ENCODE measurements at regions not wholly inside any gene's neighbourhood (a gene's known extent, or its start where the extent isn't known, plus 50 kb on each side); places are given as distances from the start of the nearest gene placed in this dataset.

DNA sequence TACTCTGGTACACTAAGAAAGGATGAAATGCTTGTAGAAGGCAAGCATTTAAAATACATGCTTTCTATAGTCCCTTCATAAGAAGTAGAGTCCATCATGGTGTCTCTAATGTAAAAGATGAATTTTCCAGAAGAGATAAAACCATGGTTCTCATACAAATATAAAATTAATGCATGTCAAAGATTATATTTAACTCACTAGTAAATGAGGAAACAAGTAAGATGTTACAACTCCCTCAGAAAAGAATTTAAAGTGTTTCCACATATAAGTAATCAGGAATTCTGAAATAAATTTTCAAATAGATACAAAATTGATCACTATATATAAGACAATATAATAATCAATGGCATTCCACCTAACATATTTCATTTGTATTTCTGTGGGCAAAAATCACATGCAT is 570.3 kb upstream of the CCDC54 start:
- no peak for DNase-seq

DNA sequence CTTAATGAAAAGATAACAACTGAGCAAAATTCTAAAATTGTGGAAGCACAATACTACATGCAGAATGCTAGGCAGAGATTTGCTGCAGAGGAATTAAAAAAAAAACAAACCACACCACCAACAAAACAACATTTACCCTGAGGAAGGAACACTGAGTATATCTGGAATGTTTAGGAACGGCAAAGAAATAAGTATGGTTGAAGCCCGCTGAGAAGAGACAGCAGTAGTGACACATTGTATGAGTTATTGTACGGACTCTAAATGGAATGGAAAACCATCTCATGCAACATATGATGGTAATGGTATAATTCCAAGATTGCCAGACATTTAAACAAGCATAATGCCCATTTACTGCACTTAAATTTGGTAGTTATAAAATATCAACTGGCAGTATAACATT is 568.2 kb upstream of the CCDC54 start:
- no peak for DNase-seq

DNA sequence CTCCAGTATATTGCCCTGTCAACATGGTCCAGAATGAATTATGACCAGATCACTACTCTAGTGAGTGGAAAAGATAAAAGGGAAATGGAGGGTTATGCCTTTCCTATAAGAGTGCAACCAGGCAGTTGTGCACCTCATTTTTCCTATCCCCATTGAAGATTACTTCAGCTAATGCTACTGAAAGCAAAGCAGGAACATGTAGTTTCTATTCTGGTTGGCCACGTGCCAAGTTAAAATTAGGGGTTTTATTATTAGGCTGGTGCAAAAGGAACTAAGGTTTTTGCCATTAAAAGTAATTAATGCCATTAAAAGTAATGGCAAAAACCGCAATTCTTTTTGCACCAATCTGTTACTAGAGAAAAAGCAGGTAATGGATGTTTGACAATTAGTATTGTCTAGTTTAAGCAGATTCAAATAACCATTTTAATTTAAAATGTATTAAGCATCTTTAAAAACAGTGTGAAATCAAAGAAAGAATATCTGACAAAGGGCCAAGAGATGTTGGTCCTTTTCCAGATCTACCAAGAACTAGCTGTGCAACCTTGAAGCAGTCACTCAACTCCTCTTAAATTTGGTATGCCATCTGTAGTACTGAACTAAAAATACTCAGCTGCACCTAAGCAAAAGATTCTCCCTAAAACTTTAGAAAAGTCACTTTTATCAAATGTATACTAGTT is 567.5 kb upstream of the CCDC54 start:
- DNase-seq: peak; percentile 43

DNA sequence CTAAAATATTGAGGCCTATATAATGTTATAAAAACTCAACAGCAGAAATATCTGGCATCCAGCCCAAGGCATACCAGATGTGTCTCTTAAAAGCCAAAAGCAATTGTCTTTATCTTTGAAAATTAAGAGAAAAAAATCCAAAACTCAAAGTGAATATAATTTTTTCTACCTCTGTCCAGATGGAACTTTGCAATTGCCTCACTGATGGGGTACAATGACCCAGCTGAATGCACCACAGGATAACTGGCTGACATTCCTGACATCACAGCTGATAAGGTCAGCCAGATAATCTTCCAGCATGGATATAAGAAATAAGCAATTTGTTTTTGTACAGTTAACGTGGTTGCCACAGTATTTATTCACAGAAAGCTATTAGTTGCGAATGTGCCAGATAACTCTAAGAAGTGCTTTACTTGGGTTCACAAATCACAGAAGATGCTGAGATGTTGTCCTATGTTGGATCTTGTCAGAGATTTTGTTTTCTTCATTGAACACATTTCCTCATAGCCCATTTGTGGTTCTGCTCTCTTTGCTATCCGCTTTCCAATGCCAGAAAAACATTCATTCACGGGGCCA is 566.9 kb upstream of the CCDC54 start:
- peak; percentile 49 for DNase-seq

DNA sequence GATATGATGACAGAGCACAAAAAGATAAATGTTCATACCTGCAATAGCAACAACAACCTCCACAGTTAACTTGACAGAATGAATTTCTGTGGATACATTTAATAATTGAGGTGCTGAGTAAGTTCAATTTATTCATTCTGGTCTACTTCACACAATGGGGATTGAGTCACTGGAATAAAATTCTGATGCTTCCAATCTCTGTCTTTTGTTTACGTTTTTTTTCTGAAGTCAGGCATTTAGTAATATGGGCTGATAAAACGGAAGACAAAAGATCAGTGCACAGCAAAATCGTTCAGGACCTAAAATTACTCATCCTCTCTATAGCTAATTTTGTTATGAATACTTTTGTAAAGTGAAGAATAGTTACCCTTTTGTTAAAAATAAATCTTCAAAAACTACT is 565.9 kb upstream of the CCDC54 start:
- no peak for DNase-seq

DNA sequence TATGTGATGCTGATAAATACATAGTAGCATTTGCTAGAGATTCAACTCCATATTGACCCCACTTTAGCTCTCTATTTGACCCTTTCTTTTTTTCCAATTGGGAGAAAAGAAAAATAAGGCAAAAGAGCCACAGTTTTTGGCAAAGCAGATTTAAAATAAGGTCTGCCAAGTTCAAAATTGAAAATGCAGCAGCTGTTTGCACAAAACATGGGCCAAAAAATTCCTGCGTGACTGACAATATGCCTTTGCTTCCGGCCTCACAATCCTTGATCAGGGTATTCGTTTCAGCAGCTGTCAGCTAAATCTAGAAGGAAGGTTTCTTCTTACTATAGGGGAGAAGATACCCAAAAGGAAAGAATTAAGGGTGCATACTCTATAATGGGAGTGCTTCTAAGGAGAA is 563.5 kb upstream of the CCDC54 start:
- peak; percentile 84 for DNase-seq

DNA sequence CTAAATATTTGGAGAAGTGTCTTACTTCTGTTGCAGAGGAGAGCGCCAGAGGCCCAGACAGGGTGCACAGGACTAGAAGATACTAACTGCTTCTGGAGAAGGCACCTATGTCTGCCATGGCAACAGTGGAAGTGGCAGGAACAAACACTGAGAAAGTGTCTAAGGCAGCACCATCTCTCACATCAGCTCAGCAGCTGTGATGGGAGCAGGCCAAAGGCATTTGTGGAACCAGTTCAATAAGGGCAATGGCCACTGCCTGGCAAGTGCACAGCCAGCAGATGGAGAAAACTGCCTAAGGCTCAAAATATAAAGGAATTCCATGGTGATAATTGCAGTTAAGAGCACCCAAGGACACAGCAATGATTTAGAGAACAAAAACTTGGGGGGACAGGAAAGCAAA is 563.0 kb upstream of the CCDC54 start:
- DNase-seq: peak; percentile 84

DNA sequence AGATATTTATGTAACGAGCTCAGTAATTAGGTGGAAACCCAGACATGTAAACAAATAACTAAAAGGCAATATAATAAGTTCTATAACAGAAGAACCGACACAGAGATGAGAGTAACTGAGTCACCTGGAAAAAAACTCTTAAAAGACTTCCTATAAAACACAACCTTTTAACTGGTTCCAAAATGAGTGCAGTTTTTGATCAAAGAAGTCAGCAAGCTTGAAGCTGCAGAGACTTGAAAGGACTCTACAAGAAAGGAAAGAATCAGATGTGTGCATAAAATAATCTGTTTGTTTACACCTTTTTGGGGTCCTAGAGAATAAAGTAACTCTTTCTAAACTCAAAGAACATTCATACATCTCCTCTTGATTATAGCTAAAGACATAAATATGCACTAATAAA is 560.4 kb upstream of the CCDC54 start:
- DNase-seq: no peak

DNA sequence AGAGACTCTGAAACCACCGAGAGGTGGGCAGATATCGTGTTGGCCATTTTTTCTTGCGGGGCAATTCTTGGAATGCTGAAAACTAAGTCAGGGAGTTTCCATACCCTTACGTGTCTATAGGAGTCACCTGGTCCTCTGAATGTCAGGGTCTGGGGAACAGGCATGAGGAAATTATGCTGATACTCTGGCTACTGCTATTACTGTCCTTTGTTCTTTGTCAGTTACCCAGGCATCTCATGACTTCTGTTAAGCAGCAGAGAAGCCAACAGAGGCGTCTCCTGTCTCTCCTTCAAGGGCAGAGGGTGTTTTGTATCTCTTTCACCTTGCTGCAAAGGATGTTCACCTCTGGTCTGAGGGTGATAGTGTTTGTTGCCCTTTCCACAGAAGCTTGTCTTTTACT is 559.5 kb upstream of the CCDC54 start:
- DNase-seq: no peak

DNA sequence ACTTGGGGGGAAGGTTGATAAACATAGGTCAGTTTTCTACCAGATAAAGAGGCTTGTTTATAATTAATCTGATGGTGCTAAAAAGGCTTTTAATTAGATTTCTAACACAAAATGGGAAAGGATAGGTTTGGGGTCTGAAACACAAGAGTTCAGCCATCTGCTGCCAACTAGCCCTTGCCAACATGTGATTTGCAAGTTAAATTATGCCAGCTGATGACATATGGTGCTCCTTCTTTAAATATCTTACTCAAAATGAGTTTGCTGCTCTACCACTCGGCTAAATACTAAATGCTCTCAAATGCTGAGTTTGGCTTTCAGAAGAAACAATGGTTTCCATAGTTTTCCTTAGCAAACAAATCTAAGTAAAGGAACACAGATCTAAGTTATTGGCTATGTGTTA is 557.8 kb upstream of the CCDC54 start:
- peak; percentile 93 for DNase-seq

DNA sequence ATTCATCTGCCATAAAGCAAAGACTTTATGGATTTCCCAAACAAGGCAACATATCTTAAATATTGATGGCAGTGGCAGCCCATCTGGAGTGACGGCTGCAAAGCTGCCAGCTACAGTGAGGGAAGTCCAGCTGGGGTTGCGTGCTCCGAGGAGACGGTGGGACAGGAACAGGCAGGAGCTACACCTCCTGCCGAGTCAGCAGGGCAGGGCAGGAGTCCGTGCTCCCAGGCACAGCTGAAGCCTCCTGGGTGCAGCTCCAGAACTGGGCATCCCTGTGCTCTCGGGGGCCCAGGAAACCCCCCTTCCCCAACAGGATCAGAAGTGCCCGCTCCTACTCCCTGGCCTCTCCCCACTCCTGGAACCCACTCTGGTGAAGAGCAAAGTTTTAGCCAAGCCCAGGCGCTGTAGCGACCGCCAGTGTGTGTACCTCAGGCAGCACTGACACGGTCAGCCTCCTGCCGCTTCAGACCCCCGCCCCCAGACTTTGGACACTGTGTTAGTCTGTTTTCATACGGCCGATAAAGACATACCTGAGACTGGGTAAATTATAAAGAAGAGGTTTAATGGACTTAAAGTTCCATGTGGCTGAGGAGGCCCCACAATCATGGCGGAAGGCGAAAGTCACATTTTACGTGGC is 556.4 kb upstream of the CCDC54 start:
- no peak for DNase-seq

DNA sequence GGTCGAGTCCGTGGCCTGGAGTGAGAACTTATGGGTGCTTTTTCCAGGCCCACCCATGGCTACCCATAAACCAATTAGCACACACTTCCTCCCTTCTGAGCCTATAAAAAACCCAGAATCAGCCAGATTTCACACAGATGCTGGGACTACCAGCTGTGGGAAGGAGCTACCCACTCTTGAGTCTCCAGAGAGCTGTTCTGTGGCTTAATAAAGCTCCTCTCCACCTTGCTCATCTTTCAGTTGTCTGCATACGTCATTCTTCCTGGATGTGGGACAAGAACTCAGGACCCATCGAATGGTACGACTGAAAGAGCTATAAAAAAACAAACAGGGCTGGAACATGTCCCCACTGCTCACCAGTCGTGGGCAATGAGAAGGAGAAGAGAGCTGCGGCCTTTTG is 555.4 kb upstream of the CCDC54 start:
- DNase-seq: no peak

DNA sequence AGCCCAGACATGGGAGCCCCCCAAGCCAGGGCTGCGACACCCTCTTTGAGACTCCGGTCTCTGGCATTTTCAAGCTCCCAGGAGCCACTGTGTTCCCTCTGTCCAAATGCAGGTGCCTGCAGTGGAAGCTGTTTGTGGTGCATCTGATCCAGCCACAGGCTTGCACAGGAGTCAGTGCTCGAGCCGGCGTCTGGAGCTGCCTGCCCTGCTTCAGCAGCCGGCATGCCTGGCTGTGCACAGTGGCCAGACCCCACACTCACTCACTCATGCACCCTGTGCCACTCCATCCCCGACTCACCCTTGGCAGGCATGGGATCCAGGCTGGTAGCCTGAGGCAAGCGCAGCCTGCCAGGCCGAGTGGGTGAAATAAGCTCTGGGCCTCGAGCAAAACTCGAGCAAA is 555.0 kb upstream of the CCDC54 start:
- DNase-seq: no peak

DNA sequence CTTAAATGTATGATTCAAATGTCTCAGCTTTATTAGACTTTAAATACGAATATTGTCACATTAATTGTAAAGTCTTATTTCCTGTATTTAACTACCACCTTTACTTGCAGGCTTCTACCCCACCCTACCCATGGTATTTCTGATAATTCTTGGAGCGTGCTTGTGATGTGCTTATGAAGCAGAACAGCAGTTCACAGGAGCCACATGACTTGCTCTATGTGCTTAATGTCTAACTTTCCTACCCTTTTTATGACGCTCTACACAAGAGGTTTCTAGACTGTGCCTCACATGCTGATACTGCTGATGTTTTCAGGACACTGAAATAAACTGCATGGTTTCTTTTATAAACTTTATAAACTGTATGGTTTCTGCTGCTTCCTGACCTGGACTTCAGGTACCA is 553.5 kb upstream of the CCDC54 start:
- no peak for DNase-seq

DNA sequence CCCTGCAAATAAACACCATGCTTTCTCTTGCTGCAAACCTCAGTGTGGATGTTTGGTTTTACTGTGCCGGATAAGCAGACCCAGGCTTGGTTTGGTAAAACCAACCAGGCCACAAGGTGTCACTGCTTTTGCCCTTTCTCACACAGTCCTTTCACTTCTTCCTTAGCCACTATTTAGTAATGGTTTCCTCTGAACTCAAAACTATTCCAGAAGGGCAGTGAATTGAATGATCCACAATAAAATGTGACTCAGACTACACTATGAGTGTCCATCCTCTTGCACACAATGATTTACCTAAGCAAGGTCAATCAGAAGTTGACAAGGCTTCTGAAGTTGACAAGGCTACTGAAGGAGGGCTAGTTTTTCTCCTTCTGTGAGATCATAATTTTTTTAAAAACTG is 552.4 kb upstream of the CCDC54 start:
- DNase-seq: no peak

DNA sequence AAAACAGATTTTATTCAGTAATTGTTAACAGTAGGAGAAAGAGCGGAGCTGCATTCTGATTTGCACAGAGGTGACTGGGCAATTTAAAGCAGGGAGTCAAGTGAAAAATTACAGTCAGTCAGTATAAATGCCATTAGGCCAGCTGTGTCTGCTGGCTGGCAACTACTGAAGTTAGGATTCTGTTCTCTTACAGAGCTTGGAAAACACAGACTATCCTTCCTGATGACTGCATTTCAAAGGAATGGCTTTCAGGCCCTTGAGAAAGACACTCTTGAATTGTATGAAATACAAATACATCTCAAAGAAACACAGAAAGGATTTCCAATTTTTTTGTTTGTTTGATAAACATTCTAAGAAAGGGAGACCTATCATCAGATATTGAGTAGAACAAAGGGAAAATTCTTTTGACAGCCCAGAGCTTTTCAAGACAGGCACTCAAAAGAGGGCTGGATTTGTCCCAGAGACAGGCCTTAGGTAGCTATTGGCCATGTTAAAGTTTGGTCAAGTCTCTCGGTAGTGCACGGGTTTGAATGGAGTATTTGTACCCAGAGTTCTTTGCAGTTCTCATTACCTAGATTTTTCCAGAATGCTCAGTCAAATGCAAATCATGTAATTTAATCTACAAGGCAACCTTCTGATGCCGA is 551.2 kb upstream of the CCDC54 start:
- peak; percentile 27 for DNase-seq

DNA sequence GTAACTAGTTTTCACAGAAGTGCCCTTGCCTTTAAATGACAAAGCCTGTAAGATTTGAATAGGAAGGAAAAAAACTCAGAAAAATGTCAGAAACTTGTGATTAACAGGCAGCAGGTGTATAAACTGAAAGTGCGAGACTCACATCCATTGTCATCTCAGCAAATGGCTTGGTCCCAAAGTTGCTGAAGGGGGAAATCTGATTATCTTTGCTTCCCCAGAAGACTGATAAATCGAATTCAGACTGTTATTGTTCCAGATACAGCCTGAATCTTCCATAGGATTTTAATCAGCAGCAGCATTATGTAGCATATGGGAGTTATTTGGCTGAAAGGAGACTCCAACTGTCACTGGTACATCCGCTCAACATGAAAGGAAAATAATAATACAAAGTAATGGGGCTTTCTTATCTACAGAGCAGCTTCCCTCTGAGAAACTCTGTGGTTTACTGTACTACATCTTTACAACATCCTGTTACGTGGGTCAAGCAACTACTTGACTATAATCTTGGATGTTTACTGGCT is 550.4 kb upstream of the CCDC54 start:
- DNase-seq: peak; percentile 23

DNA sequence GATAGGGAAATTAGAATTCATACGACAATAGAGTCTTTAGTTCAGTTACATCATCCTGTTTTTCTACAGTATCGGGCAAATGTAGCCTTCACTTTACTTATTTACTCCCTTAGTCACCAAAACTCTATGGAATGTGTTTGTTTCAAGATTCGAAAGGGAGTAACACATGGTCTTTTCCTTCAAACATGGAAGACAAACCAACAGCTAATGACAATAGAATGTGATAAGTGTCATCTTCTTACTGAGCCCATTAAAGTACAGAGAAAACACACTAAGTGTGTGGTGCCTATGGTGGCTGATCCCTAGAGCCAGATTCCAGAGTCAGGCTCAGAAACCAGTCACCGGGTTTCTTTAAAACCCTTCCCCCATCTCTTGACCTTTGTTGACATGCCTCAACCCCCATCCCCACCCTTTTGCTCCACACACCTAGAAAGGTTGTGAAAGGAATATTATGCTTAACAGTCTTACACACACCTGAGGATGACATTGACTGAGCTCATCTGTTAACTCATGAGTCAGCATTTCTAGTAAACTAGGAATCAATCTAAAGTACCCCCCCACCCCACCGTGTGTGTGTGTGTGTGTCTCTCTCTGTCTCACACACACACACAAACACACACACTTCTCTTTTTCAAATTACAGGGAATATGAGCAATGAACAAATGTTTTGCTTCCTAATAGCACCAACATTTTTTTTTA is 549.6 kb upstream of the CCDC54 start:
- DNase-seq: no peak

DNA sequence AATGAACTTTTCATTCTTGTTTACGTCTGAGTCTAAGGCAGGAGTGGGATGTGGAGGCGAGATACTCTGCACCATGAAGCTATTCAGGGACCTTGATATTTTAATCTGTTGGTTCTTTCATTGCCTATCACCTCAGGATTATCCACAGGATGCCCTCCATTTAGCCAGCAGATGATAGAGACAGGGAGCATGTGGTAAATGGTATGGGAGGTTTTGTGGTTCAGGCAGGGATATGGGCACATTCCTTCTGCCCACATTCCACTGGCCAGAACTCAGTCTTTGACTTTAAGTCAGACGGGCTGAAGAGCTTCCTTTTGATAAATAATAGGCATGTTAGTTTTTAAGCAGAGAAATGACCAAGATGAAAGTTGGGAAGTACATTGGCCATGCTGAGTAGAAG is 548.0 kb upstream of the CCDC54 start:
- no peak for DNase-seq

DNA sequence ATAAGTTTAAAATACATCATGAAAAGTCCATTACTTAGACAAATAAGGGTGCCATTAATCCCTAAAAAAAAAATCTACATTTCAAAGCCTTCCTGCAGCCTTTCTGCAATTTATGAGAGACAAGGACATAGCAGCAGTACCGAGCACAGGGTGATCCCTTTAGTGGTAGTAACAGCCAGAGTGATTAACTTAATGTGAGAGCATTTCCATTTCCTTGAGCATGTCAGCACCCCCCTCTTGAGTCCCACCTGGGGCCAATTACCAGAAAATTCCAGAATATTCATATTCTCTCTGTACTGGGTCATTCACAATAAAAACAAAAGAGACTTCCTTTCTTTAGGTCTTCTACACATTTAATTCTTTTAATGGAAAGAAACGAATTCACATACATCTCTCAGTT is 546.9 kb upstream of the CCDC54 start:
- no peak for DNase-seq

DNA sequence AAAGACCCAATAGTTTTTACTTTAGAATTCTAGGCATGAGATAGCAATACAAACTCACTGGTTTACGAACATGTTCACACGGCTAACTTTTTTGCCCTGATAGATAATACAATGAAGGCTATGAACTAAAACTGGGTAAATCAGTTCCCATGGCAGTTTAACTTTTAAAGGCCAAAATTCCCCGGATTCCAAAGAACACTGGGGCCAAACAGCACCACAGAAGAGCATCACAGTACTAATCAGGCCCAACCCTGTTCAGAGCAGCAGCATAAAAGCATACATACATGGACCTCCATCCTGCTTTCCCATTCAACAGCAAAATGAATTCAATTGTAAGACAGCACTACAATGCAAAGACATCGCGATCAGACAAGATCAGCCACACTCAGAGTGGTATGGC is 540.3 kb upstream of the CCDC54 start:
- DNase-seq: no peak

DNA sequence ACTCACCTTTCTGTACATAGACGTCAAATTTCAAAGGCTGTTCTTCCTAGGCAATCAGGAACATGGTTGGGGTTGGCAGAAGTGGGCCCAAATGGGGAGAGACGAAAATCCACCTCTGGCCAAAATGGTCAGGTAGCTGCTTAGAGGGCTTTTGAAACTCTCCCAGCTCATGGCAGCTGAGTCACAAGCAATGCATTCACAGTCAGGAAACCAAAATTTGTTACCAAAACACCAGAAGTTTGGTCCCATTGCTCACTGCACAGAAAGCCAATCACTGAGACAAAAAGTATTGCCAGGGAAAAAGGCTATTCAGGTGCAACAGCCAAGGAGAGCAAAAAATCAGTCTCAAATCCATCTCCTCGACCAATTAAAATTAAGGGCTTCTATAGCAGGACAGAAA is 539.6 kb upstream of the CCDC54 start:
- no peak for DNase-seq

DNA sequence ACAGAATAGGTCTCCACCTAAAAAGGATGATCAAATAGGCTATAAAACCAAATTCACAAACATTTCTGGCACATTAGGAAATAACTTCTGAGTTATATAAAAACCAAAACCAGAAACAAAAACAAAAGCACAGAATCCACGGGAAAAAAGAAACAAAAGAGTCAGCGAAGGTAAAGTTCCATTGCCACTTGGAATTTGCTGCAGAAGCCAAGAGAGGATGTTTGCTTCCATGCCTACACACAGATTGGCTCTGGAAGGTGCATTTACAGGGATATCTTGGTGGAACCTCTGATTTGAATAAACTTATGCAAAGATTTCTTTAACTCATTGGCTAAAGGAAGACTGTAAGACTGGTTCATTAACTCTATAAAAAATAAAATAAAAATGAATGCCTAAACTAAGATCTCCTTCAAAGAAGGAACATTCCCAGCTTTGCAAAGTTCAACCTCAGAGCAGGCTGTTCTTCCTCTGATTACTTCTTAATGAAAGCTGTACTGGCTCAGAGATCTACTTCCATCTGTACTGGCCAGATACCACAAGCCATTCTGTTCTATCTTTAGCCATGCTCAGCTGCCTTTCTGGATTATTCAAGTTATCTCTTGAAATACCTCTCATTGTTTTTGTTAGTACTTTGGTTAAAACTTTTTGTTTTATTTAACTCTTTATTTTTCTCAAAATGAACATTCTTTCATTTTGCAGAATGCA is 537.5 kb upstream of the CCDC54 start:
- no peak for DNase-seq

Data from NCI-H446 treated with DMSO at 0.1 percent for 48 hours (cell line).